SU-DHL-6 (cell line): ENCODE measurements at regions not wholly inside any gene's neighbourhood (a gene's known extent, or its start where the extent isn't known, plus 50 kb on each side); places are given as distances from the start of the nearest gene placed in this dataset.

Source experiments
- H2AFZ ChIP-seq: fragments of 200-600 bp; sonication (generic); 2 replicates; pipeline ENCODE4 v1.6.1; 2014; ENCODE audit warnings: low read depth, mild to moderate bottlenecking, moderate library complexity, mixed read lengths, antibody characterized with exemption, low read length; ENCODE audit not compliant: severe bottlenecking
- H3F3A ChIP-seq: fragments of 200-600 bp; shearing (Covaris generic); 2 replicates; pipeline ENCODE4 v1.6.0; 2016; ENCODE audit warnings: antibody characterized with exemption, mild to moderate bottlenecking; ENCODE audit not compliant: insufficient read depth
- H3K27ac ChIP-seq: fragments of 200-600 bp; sonication (generic); 2 replicates; pipeline ENCODE4 v1.5.1; 2016; ENCODE audit warnings: low read depth, mild to moderate bottlenecking, low read length, moderate library complexity, mixed read lengths
- H3K27me3 ChIP-seq: fragments of 200-600 bp; sonication (generic), shearing (Covaris generic); 2 replicates; pipeline ENCODE4 v1.6.0; 2014; ENCODE audit warnings: mild to moderate bottlenecking, low read length
- H3K36me3 ChIP-seq: fragments of 200-600 bp; sonication (generic); 2 replicates; pipeline ENCODE4 v1.6.1; 2014; ENCODE audit warnings: mild to moderate bottlenecking, low read length, mixed read lengths
- H3K4me2 ChIP-seq: fragments of 300-600, 200-600 bp; shearing (Covaris generic), sonication (generic); 2 replicates; pipeline ENCODE4 v1.6.0; 2014; ENCODE audit warnings: low read length, low read depth, mild to moderate bottlenecking; ENCODE audit not compliant: poor library complexity, severe bottlenecking
- H3K4me3 ChIP-seq: fragments of 200-600 bp; sonication (generic); 2 replicates; pipeline ENCODE4 v1.5.1; 2014; ENCODE audit warnings: antibody characterized with exemption, low read length, mild to moderate bottlenecking, mixed read lengths; ENCODE audit not compliant: insufficient read depth, poor library complexity, severe bottlenecking
- H3K79me2 ChIP-seq: fragments of 200-600 bp; sonication (generic); 2 replicates; pipeline ENCODE4 v1.6.1; 2014; ENCODE audit warnings: mild to moderate bottlenecking, low read length, moderate library complexity; ENCODE audit not compliant: insufficient read depth
- H3K9ac ChIP-seq: fragments of 200-600 bp; sonication (generic); 2 replicates; pipeline ENCODE4 v1.7.0; 2014; ENCODE audit warnings: mild to moderate bottlenecking, low read length
- H3K9me2 ChIP-seq: fragments of 200-600 bp; sonication (generic); replicated peaks from 2 replicates; pipeline ENCODE4 v1.6.1; 2014; ENCODE audit warnings: low read length; ENCODE audit not compliant: insufficient read depth
- H3K9me3 ChIP-seq: fragments of 200-600 bp; sonication (generic); 2 replicates; pipeline ENCODE4 v1.6.1; 2014; ENCODE audit warnings: low read length, mixed read lengths; ENCODE audit not compliant: insufficient read depth
- H4K20me1 ChIP-seq: fragments of 200-600 bp; sonication (generic); 2 replicates; pipeline ENCODE4 v1.6.1; 2014; ENCODE audit warnings: low read depth, mild to moderate bottlenecking, antibody characterized with exemption, low read length, moderate library complexity, mixed read lengths
- EZH2phosphoT487 ChIP-seq: fragments of 200-600 bp; sonication (generic), shearing (Covaris generic); conservative IDR thresholded peaks from 2 replicates; pipeline ENCODE4 v1.6.1; 2018; ENCODE audit warnings: mild to moderate bottlenecking, antibody characterized with exemption, low read length, moderate library complexity, mixed read lengths
- TF ChIP-seq, protein P1 (sequence below): fragments of 200-600 bp; sonication (generic); IDR thresholded peaks from one replicate; pipeline ENCODE4 v1.5.1; 2017; ENCODE audit warnings: antibody characterized with exemption, mild to moderate bottlenecking, low read length, moderate library complexity; ENCODE audit not compliant: insufficient read depth, poor library complexity, severe bottlenecking

DNA sequence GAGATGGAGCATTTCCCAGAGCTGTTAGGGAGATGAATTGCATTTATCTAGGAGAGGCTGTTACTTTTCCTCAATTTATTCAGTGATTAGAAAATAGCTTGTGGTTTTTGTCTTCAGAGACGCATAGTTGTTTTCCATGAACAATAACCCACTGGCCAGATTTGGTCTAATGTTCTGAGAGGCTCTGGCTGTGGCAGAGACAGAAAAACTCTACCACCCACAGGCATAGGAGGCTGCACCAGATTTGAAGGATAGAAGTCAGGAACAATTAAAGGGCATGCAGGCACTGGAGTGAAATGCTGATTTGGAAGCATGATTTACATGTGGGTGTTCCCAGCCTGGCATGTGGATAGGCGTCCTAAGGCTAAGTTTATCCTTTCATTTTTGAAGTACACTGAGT is 143.5 kb downstream of the NFKBIZ start:
- Histone ChIP-seq H3F3A (peaks cover 8% of the 10 kb centered on the region), H4K20me1 (no peaks in the 10 kb centered on the region), H3K36me3 (no peaks in the 10 kb centered on the region)

DNA sequence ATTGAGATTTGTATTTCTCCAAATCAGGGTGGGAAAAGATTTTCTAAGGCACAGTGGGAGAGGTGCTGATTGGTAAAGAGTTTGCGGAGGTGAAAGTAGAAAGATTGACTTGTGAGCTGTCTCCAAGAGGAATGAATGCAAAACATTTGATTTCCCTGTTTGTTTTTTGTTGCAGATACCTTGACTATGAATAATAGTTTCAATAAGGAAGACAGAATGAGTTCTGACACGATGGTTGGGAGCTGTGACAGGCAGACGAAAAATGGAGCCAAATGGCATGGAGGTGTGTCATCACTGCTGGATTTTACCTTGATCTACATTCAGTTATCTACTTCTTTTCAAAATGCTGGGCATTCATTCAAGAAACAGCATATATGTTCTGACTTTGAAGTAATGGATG is 145.1 kb downstream of the NFKBIZ start:
- H3K9me2 ChIP-seq: no peaks in the 10 kb centered on the region
- no peak overlapping the region for H2AFZ ChIP-seq
- H3K4me3 ChIP-seq: no peak overlapping the region
- no peak for TF ChIP-seq EZH2phosphoT487
- TF ChIP-seq, protein P1, sequence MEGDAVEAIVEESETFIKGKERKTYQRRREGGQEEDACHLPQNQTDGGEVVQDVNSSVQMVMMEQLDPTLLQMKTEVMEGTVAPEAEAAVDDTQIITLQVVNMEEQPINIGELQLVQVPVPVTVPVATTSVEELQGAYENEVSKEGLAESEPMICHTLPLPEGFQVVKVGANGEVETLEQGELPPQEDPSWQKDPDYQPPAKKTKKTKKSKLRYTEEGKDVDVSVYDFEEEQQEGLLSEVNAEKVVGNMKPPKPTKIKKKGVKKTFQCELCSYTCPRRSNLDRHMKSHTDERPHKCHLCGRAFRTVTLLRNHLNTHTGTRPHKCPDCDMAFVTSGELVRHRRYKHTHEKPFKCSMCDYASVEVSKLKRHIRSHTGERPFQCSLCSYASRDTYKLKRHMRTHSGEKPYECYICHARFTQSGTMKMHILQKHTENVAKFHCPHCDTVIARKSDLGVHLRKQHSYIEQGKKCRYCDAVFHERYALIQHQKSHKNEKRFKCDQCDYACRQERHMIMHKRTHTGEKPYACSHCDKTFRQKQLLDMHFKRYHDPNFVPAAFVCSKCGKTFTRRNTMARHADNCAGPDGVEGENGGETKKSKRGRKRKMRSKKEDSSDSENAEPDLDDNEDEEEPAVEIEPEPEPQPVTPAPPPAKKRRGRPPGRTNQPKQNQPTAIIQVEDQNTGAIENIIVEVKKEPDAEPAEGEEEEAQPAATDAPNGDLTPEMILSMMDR: no peak
- no peak overlapping the region for H3K4me2 ChIP-seq
- H3F3A ChIP-seq: peaks cover 19% of the 10 kb centered on the region
- H3K27me3 ChIP-seq: no peaks in the 10 kb centered on the region
- no peaks in the 10 kb centered on the region for H3K79me2 ChIP-seq
- H3K36me3 ChIP-seq: no peaks in the 10 kb centered on the region
- H4K20me1 ChIP-seq: no peaks in the 10 kb centered on the region
- H3K9me3 ChIP-seq: no peaks in the 10 kb centered on the region
- no peak overlapping the region for H3K9ac ChIP-seq
- H3K27ac ChIP-seq: no peak overlapping the region

More for the DNA sequence above, 143.5 kb downstream of the NFKBIZ start:
- no peak for TF ChIP-seq EZH2phosphoT487
- TF ChIP-seq, protein P1: no peak
- H2AFZ ChIP-seq: no peak overlapping the region
- no peaks in the 10 kb centered on the region for H3K9me2 ChIP-seq
- H3K4me2 ChIP-seq: no peak overlapping the region
- H3K4me3 ChIP-seq: no peak overlapping the region
- H3K27ac ChIP-seq: no peak overlapping the region
- no peaks in the 10 kb centered on the region for H3K27me3 ChIP-seq
- no peak overlapping the region for H3K9ac ChIP-seq
- no peaks in the 10 kb centered on the region for H3K79me2 ChIP-seq
- no peaks in the 10 kb centered on the region for H3K9me3 ChIP-seq

DNA sequence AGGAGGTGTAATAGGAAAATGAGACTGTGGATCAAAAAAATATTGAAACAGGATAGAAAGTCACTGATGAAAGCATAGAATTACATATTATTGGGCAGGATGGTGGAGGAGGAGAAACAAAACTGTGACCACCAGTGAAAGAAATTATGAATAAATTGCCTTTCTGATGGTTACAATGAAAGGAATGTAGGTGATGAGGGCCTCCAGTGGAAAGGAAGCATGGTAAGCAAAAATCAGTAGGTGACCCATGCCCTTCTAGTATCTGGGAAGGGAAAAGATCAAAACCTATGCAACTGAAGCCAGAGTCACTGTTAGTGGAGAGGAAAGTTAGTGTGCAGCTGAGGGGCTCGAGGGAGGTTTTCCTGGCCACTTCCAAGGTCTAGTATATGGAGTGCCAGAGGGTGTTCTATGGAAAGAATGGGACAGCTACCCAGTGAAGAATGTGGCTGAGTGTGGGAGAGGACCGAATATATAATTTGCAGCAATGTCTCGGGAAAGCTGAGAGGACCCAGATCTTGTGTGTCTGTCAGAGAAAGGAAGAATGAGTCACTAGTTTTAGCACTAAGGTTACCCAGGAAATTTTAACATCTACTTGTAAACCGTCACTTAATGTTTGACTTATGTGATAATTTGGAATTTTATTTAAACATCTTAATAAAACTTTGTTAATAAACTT is 146.2 kb downstream of the NFKBIZ start:
- Histone ChIP-seq H3K27me3 (no peaks in the 10 kb centered on the region), H3K79me2 (no peaks in the 10 kb centered on the region), H3K9me2 (no peaks in the 10 kb centered on the region), H2AFZ (no peak overlapping the region), H3K9ac (peak overlapping the region; percentile 16; the same call in 1 of the 2 replicates), H3K4me3 (no peak overlapping the region), H3K4me2 (peak overlapping the region; percentile 54), H4K20me1 (no peaks in the 10 kb centered on the region), H3K36me3 (no peaks in the 10 kb centered on the region), H3F3A (peaks cover 25% of the 10 kb centered on the region), H3K27ac (peak overlapping the region; percentile 78), H3K9me3 (no peaks in the 10 kb centered on the region)
- no peak for TF ChIP-seq EZH2phosphoT487
- TF ChIP-seq, protein P1: no peak
